GM12865 (cell line): ENCODE measurements at regions not wholly inside any gene's neighbourhood (a gene's known extent, or its start where the extent isn't known, plus 50 kb on each side); places are given as distances from the start of the nearest gene placed in this dataset.

Experiments used
- DNase-seq: peaks from one replicate; pipeline ENCODE4 v3.0.0; 2010; ENCODE audit warnings: low read depth
- H3K4me3 ChIP-seq: 2 replicates; pipeline ENCODE4 v1.5.1; 2011; ENCODE audit warnings: mild to moderate bottlenecking, low read depth, low read length, control low read depth
- TF ChIP-seq, protein P1 (sequence below): IDR thresholded peaks from 2 replicates; pipeline ENCODE4 v1.5.1; 2011; ENCODE audit warnings: low read length, control low read depth, low read depth, inconsistent platforms; ENCODE audit not compliant: insufficient read depth; ENCODE audit errors: missing control alignments

DNA sequence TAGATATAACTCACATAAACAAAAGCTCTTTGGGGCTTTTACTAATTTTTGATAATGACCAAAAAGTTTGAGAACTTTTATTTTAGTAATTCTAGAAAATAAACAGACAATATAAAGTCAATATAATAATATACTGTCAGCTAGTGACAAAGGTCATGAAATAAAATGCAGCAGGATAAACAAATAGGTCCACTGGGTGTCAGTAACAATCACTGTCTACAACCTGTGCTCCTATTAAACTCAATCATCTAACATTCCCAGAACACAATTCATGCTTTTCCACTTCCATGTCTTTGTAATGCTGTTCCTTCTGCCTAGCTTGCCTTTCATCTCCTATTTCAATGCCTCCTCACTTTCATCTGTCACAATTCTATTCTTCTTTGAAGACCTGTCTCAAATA, 186.1 kb downstream of the GIPC2 start:
- H3K4me3 ChIP-seq = no peak overlapping the region
- DNase-seq = no peak
- TF ChIP-seq, protein P1, sequence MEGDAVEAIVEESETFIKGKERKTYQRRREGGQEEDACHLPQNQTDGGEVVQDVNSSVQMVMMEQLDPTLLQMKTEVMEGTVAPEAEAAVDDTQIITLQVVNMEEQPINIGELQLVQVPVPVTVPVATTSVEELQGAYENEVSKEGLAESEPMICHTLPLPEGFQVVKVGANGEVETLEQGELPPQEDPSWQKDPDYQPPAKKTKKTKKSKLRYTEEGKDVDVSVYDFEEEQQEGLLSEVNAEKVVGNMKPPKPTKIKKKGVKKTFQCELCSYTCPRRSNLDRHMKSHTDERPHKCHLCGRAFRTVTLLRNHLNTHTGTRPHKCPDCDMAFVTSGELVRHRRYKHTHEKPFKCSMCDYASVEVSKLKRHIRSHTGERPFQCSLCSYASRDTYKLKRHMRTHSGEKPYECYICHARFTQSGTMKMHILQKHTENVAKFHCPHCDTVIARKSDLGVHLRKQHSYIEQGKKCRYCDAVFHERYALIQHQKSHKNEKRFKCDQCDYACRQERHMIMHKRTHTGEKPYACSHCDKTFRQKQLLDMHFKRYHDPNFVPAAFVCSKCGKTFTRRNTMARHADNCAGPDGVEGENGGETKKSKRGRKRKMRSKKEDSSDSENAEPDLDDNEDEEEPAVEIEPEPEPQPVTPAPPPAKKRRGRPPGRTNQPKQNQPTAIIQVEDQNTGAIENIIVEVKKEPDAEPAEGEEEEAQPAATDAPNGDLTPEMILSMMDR = no peak

DNA sequence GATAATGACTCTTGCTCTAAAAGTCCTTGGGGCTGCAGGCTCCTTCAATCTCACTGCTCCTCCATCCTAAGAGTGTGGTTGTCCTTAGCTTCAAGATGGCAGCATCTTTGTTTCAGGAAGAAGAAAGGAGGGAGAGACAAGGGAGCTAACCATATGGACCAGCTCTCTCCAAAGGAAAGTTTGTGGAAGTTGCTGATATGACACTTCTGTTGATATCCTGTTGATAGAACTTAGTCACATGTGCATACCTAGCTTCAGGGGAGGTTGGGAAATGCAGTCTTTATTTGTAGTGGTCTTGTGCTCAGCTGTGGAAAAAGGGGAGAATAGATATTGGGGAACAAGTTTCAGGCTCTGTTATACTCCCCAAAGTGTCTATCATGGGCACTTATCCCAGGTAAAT, 186.9 kb downstream of the GIPC2 start:
- no peak overlapping the region for H3K4me3 ChIP-seq
- TF ChIP-seq, protein P1 = no peak
- DNase-seq = no peak

DNA sequence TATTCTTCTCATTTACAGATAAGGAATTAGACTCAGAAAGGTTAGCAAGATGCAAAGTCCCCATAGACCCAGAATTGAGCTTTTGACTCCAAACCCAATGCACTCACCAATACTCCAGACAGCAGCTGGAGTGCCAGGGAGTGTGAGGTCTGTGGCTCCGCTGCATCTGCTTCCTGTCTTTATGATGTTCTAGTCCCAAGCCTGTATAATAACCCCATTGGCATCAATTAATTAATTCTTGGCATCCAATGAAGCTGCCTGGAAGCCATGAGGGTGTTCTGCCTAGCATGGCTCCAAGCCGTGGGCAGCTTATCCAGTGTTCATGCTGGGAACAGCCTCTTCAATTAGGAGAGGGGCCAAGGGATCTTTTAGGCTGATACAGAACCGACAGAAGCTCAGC, 188.7 kb downstream of the GIPC2 start:
- no peak for DNase-seq
- TF ChIP-seq, protein P1 = no peak

DNA sequence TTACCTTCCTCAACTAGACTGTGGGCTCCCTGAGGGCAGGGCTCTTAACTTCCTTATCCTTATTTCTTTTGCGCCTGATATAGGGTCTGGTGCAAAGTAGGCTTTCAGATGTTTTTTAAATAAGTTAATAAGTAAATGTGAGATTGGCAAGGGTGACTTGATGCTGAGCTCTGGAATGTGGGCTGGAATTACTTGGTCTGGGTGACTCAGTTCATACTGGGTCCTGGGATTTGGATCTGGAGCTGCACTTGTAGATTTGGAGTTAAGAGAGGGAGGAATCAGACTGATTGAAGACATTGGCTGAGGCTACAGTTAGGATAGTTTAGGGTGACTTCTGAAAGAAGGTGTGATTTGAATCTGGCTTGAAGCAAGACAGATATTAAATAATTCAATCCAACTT, 190.9 kb downstream of the GIPC2 start:
- no peak for DNase-seq

More for the DNA sequence above, 188.7 kb downstream of the GIPC2 start:
- no peak overlapping the region for H3K4me3 ChIP-seq

DNA sequence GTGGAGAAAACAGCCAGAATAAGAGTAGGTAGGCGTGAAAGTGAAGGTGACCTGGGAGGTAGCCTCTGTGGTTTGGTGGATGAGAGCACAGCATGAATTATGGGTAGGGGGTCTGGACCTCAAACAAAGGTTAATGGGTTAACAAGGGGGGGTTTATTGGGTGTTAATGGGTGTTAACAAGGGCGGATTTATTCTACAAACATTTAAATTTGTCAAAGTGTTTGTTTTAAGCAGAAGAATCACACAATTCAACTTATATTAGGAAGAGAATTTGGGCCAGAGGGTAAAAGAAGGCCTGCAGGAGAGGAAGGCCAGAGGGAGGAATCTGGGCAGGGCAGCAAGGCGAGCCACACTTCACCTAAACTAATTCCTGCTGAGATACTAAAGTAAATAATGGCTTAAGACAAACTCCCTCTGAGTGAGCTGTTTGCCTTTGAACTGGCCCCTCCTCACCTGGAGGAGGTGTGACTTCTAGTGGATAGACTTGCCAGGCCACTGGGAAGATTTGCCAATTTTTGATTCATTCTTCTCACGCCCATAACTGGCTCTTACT, 191.7 kb downstream of the GIPC2 start:
- TF ChIP-seq, protein P1 = no peak
- DNase-seq = no peak
- no peak overlapping the region for H3K4me3 ChIP-seq

More for the DNA sequence above, 190.9 kb downstream of the GIPC2 start:
- TF ChIP-seq, protein P1 = no peak
- no peak overlapping the region for H3K4me3 ChIP-seq

DNA sequence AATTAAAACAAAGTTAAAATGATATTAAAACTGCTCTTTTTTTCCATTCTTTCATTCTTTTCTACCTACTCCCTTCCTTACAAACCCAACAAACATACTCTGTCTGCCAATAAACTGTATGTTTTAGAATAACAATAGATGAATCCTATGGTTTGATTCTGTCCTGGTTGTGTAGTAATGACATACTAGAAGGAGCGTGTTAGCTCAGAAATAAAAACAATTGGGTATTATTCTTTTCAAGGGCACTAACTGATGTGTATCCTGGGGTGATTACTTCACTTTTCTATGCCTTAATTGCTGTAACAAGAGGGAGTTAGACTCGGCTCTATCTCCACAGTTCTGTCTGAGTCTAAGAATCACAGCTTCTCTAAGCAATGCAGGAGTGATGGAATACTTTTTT, 194.4 kb downstream of the GIPC2 start:
- no peak for DNase-seq
- no peak overlapping the region for H3K4me3 ChIP-seq

More for the DNA sequence above, 194.4 kb downstream of the GIPC2 start:
- TF ChIP-seq, protein P1 = no peak
